Upper lobe of left lung (tissue), 6 donors: ENCODE measurements at regions not wholly inside any gene's neighbourhood (a gene's known extent, or its start where the extent isn't known, plus 50 kb on each side); places are given as distances from the start of the nearest gene placed in this dataset.

Experiments used
- ATAC-seq, 2 donors: fragments of 200-7000 bp; cut with Tn5 transposase; one replicate each; pipeline ENCODE4 v1.9.1; 2022; ENCODE audit warnings: mild to moderate bottlenecking in 2 of 2, moderate library complexity in 2 of 2; ENCODE audit not compliant: low FRiP score in 2 of 2
- DNase-seq, 2 donors: peaks; one replicate each; pipeline ENCODE4 v3.0.0-alpha.2; 2019 to 2020
- H3K27ac ChIP-seq, 4 donors: fragments of 200-600 bp; sonication (generic); one replicate each; pipeline ENCODE4 v1.5.1; 2016 to 2019
- H3K27me3 ChIP-seq, 4 donors: fragments of 200-600 bp; sonication (generic); one replicate each; pipeline ENCODE4 v1.5.1; 2017 to 2019
- H3K36me3 ChIP-seq, 4 donors: fragments of 200-600 bp; sonication (generic); one replicate each; pipeline ENCODE4 v1.5.1; 2016 to 2019
- H3K4me1 ChIP-seq, 4 donors: fragments of 200-600 bp; sonication (generic); one replicate each; pipeline ENCODE4 v1.5.1; 2018 to 2019
- H3K4me3 ChIP-seq, 4 donors: fragments of 200-600 bp; sonication (generic); one replicate each; pipeline ENCODE4 v1.5.1; 2017 to 2019; ENCODE audit warnings: mild to moderate bottlenecking in 2 of 4, moderate library complexity in 1 of 4
- H3K9me3 ChIP-seq, 4 donors: fragments of 200-600 bp; sonication (generic); one replicate each; pipeline ENCODE4 v1.5.1; 2018 to 2019
- EP300 ChIP-seq, 4 donors: sonication (generic); formaldehyde crosslinking; IDR thresholded peaks; one replicate each; pipeline ENCODE4 v1.5.1; 2017; ENCODE audit warnings: antibody characterized with exemption in 4 of 4, control low read depth in 2 of 4
- POLR2A ChIP-seq, 4 donors: fragments of 450-650 bp; IDR thresholded peaks; one replicate each; pipeline ENCODE4 v1.5.1; 2016 to 2017; ENCODE audit warnings: antibody characterized with exemption in 4 of 4, mild to moderate bottlenecking in 2 of 4
- POLR2AphosphoS5 ChIP-seq, 2 donors: sonication (generic); formaldehyde crosslinking; IDR thresholded peaks; one replicate each; pipeline ENCODE4 v1.5.1; 2017; ENCODE audit warnings: antibody characterized with exemption in 2 of 2
- WGBS, 2 donors: methylation state at CpG; one replicate each; pipeline ENCODE4 v1.1.5; 2017 to 2018; 5-methylcytosine and 5-hydroxymethylcytosine counted together
- TF ChIP-seq, protein P1 (sequence below), 6 experiments: fragments of 450-650 bp in 4 of 6; fragments of 200-600 bp in 2 of 6; sonication (generic) in 2 of 6; IDR thresholded peaks; one replicate each; pipeline ENCODE4 v1.5.1; 2016 to 2019; ENCODE audit warnings: antibody characterized with exemption in 6 of 6
- donor health status: DM: no; HTN: no; CAD: no; lungs with moderate emphysema.
- donor health status: DM: no; HTN: yes; CAD: no; lungs with severe emphysema.

DNA sequence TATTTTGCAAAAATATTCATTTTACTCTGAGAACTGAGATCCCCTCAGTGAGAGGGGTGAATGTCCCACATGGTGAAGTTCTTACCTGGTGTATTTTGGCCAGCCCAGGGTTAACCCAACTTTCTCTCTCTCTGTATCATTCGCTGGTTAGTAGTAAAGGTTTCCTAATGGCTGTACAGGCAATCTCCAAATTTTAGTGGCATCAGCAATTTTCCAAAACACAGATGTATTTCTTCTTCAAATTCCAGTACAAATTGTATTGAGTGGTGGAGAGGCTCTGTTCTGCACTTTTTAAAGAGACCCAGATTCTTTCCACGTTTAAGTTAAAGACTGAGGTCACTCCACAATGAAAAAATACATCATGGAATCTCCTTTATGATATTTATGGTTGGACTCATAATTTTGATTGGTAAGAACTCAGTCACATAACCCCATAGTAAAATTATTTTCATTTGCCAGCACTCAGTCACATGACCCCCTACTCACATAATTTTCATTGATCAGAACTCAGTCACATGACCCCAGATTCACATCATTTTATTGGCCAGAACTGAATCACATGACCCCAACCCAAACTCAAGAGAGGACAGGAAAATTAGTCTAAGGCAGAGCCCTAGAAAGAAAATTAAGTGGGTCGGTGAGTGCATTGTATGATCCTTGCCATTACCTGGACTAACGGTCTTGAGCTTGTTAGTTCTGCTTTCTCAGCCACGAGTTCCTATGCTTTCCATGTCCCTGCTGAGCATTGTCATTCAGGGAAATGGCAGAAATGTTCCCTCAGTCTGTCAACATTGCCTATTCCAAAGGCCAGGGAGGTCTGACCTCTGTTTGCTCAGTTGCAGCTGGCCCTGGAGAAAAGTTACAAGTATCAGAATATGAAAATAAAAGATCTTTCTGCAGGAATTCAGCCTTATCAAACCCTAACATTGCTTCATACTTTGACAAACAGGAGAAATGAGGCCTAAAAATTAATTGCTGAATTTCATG lies 1536.2 kb downstream of the AACS start:
- WGBS, 2 donors = 69 to 74% methylated on average over 5 of the region's 5 CpGs
- no peak for TF ChIP-seq POLR2AphosphoS5 (IDR thresholded peaks at IDR 0.05)
- no peak for TF ChIP-seq POLR2A (IDR thresholded peaks at IDR 0.05)
- no peak for TF ChIP-seq EP300 (IDR thresholded peaks at IDR 0.05)
- TF ChIP-seq, protein P1, sequence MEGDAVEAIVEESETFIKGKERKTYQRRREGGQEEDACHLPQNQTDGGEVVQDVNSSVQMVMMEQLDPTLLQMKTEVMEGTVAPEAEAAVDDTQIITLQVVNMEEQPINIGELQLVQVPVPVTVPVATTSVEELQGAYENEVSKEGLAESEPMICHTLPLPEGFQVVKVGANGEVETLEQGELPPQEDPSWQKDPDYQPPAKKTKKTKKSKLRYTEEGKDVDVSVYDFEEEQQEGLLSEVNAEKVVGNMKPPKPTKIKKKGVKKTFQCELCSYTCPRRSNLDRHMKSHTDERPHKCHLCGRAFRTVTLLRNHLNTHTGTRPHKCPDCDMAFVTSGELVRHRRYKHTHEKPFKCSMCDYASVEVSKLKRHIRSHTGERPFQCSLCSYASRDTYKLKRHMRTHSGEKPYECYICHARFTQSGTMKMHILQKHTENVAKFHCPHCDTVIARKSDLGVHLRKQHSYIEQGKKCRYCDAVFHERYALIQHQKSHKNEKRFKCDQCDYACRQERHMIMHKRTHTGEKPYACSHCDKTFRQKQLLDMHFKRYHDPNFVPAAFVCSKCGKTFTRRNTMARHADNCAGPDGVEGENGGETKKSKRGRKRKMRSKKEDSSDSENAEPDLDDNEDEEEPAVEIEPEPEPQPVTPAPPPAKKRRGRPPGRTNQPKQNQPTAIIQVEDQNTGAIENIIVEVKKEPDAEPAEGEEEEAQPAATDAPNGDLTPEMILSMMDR (IDR thresholded peaks at IDR 0.05) = no peak
- Histone ChIP-seq H3K27me3 (no peaks in the 10 kb centered on the region), H3K36me3 (no peaks in the 10 kb centered on the region), H3K9me3 (no peaks in the 10 kb centered on the region), H3K27ac (no peak overlapping the region), H3K4me3 (no peak overlapping the region), H3K4me1 (no peaks in the 10 kb centered on the region)
- DNase-seq = no peak
- ATAC-seq = no peak

- WGBS, 2 donors = 69 to 75% methylated on average over 7 of the region's 7 CpGs
- no peaks in the 10 kb centered on the region for H3K4me1 ChIP-seq
- H3K27ac ChIP-seq = no peak overlapping the region
- TF ChIP-seq POLR2A (IDR thresholded peaks at IDR 0.05) (no peak), POLR2AphosphoS5 (IDR thresholded peaks at IDR 0.05) (no peak), EP300 (IDR thresholded peaks at IDR 0.05) (no peak)
- TF ChIP-seq, protein P1 (IDR thresholded peaks at IDR 0.05) = no peak
- no peak overlapping the region for H3K4me3 ChIP-seq
- DNase-seq (no peak), ATAC-seq (no peak)
- no peaks in the 10 kb centered on the region for H3K36me3 ChIP-seq
- no peaks in the 10 kb centered on the region for H3K27me3 ChIP-seq
- no peaks in the 10 kb centered on the region for H3K9me3 ChIP-seq
Measured at GRCh38 chr12:126602612-126603011, 1537.4 kb downstream of the AACS start.

DNA sequence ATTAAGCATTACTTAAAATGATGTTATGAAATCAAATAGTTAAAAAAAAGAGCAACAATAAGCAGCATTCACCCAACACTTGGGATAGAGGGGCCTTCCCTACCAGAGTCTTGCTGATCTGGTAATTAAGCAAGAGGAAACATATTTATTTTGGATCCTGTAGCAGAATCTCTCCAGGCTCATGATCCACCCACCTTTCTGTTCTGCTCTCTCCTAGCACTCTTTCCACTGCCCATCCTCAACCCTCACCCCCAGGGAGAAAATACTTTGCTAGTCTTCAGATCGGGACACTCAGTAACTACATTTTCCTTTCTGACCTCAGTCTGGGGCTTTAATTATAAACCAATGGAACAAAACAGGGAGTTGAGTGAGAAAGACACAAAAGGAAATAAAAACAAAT lies 1541.9 kb downstream of the AACS start:
- TF ChIP-seq POLR2A (IDR thresholded peaks at IDR 0.05) (no peak), EP300 (IDR thresholded peaks at IDR 0.05) (no peak)
- no peak for ATAC-seq
- Histone ChIP-seq H3K36me3 (no peaks in the 10 kb centered on the region), H3K4me3 (no peak overlapping the region), H3K27me3 (no peaks in the 10 kb centered on the region), H3K4me1 (no peaks in the 10 kb centered on the region), H3K27ac (no peak overlapping the region), H3K9me3 (peaks cover 0 to 8% (median 0%) of the 10 kb centered on the region in 4 donors)
- 59 to 73% methylated on average over 1 of the region's 1 CpG for WGBS, 2 donors
- no peak for DNase-seq

DNA sequence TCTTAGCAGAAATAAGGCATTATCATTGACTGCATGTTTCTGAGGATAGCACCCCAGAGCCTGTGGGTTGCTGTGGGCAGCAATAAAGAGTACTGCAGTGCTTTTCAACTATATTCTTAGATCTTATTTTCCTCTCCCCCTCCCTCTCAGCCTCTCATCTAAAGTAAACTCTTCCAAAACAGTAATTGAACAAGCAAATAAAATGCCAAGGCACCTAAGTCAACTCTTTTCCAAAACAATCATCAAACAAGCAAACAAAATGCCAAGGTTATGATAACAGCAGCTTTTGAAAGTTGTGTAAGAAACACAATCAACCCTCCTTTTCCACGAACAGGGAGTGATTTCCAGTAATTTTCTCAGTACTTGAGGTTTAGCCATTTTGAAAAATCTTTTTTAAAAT lies 1542.6 kb downstream of the AACS start:
- ATAC-seq (no peak), DNase-seq (no peak)
- no peaks in the 10 kb centered on the region for H3K27me3 ChIP-seq
- H3K36me3 ChIP-seq = no peaks in the 10 kb centered on the region
- peaks cover 0 to 15% (median 3%) of the 10 kb centered on the region in 4 donors for H3K9me3 ChIP-seq
- H3K4me1 ChIP-seq = no peaks in the 10 kb centered on the region
- whole genome bisulfite sequencing, 2 donors = 16 to 24% methylated on average over 1 of the region's 1 CpG
- no peak overlapping the region for H3K4me3 ChIP-seq
- H3K27ac ChIP-seq = no peak overlapping the region
- TF ChIP-seq, protein P1 (IDR thresholded peaks at IDR 0.05) = no peak
- TF ChIP-seq POLR2A (IDR thresholded peaks at IDR 0.05) = no peak

DNA sequence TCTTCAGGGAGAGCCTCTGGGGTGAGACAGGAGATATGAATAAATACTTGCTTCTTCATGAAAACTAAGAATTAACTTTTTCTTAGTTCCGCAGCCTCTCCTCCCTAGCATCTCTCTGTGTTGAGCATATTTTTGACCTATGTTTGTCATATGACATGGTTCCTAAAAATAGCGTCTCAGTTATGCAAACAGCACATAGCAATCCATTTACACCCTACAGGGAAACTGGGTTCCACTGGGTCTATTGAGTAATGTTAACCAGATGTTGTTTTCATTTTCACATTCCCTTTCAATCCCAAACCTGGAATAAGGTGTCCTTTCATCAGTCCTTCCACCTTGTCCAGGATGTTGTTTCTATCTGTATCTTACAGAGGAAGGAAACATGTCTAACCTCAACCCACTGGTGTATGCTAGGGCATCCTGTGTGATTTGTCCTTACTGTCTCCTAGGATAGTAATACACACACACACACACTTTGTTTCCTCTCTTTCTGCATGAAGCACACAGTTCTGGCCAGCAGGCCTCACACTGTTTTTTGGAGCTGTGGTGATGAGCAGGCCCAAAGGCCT lies 1543.5 kb downstream of the AACS start:
- TF ChIP-seq POLR2A (IDR thresholded peaks at IDR 0.05) = no peak
- no peak for ATAC-seq
- WGBS, 2 donors = 57 to 91% methylated on average over 2 of the region's 2 CpGs

More for the DNA sequence above, 1543.5 kb downstream of the AACS start:
- no peak overlapping the region for H3K27ac ChIP-seq
- no peaks in the 10 kb centered on the region for H3K36me3 ChIP-seq
- peaks cover 0 to 23% (median 9%) of the 10 kb centered on the region in 4 donors for H3K9me3 ChIP-seq
- H3K4me1 ChIP-seq = no peaks in the 10 kb centered on the region
- no peaks in the 10 kb centered on the region for H3K27me3 ChIP-seq
- no peak for DNase-seq
- no peak overlapping the region for H3K4me3 ChIP-seq
